NCI-H2196 treated with DMSO at 0.1 percent for 48 hours (cell line): ENCODE measurements at regions not wholly inside any gene's neighbourhood (a gene's known extent, or its start where the extent isn't known, plus 50 kb on each side); places are given as distances from the start of the nearest gene placed in this dataset.
"Not testable (repeated sequence)": the region's sequence is repeated elsewhere in the genome, so short reads cannot be mapped to it uniquely, and the experiment has no call there.

Source experiments
- DNase-seq: peaks from one replicate; lab custom pipeline; 2025; ENCODE audit not compliant: unreplicated experiment; lab: John Stamatoyannopoulos, UW

- not testable (repeated sequence) for DNase-seq
Observed at GRCh38 chr20:5453316-5453715, 136.6 kb upstream of the PROKR2 start.

DNA sequence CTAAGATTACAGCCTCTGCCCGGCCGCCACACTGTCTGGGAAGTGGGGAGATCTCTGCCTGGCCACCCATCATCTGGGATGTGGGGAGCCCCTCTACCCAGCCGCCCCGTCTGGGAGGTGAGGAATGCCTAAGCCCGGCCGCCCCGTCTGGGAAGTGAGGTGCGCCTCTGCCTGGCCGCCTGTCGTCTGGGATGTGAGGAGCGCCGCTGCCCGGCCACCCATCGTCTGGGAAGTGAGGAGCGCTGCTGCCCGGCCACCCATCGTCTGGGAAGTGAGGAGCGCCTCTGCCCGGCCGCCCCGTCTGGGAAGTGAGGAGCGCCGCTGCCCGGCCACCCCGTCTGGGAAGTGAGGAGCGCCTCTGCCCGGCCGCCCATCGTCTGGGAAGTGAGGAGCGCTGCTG is 135.9 kb upstream of the PROKR2 start:
- not testable (repeated sequence) for DNase-seq

GRCh38 chr20:5452286-5452685 is 135.5 kb upstream of the PROKR2 start:
- not testable (repeated sequence) for DNase-seq

GRCh38 chr20:5451643-5452210 is 135.0 kb upstream of the PROKR2 start:
- no peak for DNase-seq

DNA sequence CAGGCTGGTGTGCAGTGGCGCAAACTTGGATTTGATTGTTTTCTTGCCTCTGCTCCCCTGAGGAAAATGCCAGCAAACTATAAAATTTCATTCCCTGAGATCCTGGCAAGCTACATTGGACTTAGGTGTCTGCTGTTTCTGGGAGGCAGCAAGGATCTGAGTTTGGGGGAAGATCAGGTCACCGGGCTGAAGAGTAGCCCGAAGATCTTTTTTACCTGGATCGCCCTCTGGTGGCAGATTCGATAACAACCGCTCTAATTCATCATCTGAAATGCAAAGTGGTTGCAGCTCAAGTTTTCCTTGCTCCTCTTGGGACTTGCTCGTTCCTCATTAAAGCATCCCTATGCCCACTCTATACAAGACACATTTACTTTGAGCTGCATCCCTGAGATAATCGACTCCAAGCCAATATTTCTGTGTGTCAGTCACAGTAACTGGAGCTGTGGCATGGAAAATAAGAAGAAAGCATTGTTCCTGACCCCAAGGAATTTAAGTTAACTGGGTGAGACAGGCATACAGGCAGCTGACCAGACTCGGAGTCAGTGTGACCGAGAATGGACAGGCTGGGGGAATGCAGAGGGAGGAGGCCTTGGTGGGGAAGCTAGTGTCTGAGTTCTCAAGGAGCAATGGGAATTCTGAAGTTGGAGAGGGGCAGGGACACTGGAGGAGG is 131.8 kb upstream of the PROKR2 start:
- no peak for DNase-seq

DNA sequence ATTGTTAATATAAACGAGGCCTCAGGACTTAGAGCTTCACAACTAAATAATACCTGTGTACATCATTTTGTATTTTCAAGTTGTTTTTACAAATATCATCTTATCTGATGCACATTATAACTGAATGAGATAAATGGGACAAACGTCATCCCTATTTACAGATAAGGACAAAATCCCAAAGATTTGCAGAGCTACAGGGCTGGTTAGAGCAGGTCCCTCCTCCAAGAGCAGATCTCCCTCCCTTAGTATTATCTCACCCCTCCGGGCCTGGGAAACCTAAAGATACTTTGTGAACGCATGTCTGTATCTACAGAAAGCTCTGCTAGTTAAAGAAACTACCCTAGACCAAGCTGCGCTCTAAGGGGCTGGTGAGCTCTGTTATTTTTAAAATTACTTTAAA is 130.4 kb upstream of the PROKR2 start:
- DNase-seq, result no peak

GRCh38 chr20:5445611-5446010 is 128.9 kb upstream of the PROKR2 start:
- no peak for DNase-seq

- DNase-seq, result no peak
Observed at GRCh38 chr20:5442101-5442500, 125.3 kb upstream of the PROKR2 start.

DNA sequence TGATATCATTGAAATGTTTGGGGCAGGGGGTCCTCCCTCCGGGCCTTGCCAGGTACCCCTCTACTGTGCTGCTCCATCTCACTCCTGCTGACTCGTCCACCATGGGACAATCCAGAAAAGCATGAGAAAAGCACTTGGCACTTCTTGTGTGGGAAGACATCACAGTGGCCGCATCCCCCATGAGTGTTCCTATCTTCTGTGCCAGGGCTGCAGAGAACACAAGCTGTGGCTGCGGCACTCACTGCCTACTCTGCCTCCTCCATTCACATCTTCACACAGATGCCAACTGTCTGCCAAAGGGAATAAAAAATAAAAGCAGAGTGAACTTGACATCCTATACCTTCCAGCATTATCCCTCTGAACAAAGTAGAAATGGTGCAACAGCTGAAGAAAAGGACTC is 117.4 kb upstream of the PROKR2 start:
- DNase-seq, result no peak

DNA sequence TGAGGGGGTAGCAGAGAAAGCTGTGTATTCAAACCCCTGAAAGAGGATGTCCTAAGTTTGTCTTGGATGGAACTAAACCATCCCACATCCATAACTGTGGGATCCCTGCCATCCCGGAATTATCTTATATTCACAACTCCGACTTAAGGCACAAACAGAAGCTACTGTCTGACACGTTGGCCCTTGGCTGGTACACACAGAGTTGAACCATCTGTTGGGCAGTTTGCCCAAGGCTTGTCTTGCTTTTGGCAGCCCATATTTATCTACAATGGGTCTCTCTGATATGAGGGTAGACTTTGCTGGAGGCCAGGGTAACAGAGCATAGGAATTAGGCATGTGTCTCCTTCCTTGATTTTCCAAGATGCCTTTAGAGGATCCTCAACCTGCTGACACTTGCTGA is 116.6 kb upstream of the PROKR2 start:
- no peak for DNase-seq

DNA sequence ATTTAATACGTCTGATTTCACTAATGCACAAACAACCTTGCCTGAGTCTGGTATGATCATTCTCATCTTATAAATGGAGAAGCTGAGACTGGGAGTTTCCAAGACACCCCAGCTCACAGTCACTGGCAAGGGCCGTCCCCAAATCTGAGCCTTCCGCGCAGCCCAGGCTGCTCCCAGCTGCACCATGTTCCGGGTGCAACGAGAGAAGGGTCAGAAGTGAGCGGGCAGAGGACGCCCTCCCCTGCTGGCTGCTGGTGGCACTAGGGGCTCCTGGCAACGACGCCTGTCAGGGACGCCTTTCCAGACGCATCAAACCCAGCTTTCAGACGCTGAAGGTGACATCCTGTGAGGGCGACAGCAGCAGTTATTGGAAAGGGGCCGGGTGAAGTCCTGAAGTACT is 115.3 kb upstream of the PROKR2 start:
- DNase-seq, result no peak

- no peak for DNase-seq
Observed at GRCh38 chr20:5430670-5431069, 113.9 kb upstream of the PROKR2 start.

DNA sequence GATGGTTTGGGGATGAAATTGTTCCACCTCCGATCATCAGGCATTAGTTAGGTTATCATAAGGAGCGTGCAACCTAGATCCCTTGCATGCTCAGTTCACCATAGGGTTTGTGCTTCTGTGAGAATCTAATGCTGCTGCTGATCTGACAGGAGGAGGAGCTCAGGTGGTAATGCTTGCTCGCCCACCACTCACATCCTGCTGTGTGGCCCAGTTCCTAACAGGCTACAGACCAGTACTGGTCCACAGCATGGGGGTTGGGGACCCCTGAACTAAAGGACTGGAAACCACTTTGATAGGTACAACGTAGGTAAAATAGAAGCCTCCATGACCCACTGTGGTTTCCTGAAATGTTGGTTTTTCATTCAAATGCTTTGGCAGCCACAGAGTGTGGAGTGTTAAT is 109.3 kb upstream of the PROKR2 start:
- no peak for DNase-seq

GRCh38 chr20:5416086-5416485 is 99.3 kb upstream of the PROKR2 start:
- no peak for DNase-seq

- DNase-seq, result no peak
Observed at GRCh38 chr20:5413394-5413793, 96.6 kb upstream of the PROKR2 start.

DNA sequence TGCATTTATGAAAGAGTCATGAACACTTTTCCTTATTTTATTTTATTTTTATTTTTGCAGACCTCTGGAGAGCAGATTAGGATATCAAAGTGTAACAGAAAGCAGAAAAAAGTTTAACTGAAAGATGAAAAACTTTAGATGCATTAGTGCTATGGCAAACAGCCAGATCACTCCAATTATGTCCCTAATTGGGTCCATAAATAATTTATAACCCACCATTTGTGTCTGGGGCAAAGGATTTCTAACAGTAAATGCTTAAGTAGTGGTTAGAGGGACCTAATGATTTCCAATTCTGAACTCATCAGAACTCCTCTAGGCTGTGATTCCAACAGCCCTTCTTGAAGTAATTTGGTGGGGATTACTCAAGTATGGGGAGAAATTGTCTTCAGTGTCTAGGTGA is 93.7 kb upstream of the PROKR2 start:
- no peak for DNase-seq

GRCh38 chr20:5402903-5403531 is 86.3 kb upstream of the PROKR2 start:
- no peak for DNase-seq

DNA sequence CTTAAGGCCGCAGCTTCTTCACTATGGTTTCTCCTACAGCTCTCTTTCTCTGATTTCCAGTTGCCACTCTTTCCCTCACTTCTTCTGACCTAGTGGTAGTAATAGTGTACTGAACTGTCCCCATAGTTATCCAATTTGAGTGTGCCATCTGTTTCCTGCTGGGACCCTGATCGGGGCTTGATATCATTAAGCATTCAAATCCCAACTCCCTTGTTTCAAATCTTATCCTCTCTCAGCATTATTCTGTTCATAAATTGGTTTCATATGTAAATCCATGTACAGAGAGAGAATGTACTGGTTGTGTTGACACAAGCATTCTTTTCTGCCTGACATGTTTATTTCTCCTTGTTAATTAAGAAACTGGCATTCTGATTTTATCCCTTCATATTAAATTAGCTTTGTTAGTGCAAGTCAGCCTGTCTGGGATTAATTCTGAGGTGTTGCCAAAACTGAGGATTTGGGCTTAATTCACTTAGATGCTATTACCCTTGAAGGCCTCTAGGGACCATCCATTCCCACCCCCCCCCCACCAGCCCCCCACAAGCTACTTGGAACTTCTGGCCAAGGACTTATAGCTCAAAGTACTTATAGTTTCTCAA is 84.6 kb upstream of the PROKR2 start:
- no peak for DNase-seq

DNA sequence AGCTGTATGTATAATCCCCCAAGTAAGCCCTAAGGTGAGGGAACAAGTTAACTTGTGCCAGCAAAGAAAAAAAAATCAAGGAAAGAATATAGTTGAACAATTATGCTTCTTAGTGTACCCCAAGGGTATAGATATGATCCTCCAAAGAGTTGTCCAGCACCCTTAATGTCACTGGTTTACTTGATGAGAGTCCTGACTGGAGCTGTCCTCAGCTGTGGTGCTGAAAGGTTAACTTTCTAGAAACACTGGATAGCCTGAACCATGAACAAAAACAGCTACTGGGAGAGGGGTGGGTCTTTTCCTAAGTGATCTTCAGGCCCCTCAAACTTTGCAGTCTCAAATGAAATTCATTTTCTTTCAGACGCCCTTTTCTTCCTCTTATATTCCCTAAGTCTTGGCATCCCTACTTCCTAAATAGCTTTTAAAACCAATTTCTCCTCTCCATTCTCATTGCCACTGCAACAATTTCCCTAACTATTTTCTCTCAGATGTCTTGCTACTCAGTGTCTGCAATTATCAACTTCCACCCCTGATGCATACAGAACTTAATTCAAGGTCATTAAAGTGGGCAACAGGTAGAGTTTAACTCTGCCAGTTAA is 83.5 kb upstream of the PROKR2 start:
- DNase-seq, result no peak

DNA sequence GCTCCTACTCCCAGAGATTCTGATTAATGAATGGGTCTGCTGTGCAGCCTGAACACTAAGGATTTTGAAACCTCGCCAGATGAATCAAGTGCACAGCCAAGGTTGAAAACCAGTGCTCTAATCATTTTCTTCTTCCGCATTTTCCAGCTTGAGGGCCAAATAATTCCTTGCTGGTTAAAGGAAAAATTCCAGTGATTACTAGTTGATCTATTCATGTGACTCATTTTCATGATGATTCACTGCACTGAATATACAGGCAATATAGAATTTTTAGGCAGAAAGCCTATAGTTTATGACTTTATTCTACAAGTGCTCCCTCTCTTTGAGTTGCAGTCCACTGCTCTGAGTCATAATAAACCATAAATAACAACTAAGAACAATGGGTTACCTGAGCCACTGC is 80.6 kb upstream of the PROKR2 start:
- no peak for DNase-seq

DNA sequence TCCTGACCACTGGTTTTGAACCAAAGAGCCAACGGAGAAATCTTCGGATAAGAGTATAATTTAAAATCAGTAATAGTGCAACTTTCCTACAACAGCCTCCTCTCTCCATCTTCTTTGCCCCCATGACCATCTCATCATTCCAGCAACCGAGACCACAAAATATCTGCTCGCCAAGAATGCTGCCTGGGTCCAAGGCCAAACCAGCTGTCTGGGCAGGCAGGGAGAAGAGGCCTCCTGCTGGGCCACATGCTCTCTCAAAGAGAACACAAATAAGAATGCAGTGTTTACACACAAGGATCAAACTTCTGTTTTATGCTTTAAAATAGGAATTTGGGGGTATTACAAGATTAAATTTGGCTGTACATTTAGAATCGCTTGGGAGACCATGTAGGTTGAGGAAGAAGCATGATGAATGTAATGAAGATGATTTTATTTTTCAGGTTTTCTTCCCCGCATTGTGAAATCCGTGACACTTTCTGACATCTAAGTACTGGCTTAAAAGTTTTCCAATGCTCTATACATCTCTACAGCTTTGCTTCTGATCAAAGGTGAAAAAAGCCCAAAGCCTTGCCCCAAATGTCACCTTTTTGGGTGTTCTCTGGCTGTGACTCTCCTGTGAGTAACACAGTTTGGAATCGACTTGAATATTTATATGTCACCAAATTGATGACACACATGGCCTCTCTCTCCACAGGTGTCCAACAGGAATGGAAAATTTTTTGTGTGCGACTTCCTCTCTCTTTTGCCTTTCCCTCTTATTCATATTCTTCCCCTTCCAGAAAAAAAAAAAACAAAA is 79.4 kb upstream of the PROKR2 start:
- no peak for DNase-seq
